SU-DHL-6 (cell line): ENCODE measurements at regions not wholly inside any gene's neighbourhood (a gene's known extent, or its start where the extent isn't known, plus 50 kb on each side); places are given as distances from the start of the nearest gene placed in this dataset.

ENCODE experiments used
- H2AFZ ChIP-seq: fragments of 200-600 bp; sonication (generic); 2 replicates; pipeline ENCODE4 v1.6.1; 2014; ENCODE audit warnings: low read depth, mild to moderate bottlenecking, moderate library complexity, mixed read lengths, antibody characterized with exemption, low read length; ENCODE audit not compliant: severe bottlenecking
- H3F3A ChIP-seq: fragments of 200-600 bp; shearing (Covaris generic); 2 replicates; pipeline ENCODE4 v1.6.0; 2016; ENCODE audit warnings: antibody characterized with exemption, mild to moderate bottlenecking; ENCODE audit not compliant: insufficient read depth
- H3K27ac ChIP-seq: fragments of 200-600 bp; sonication (generic); 2 replicates; pipeline ENCODE4 v1.5.1; 2016; ENCODE audit warnings: low read depth, mild to moderate bottlenecking, low read length, moderate library complexity, mixed read lengths
- H3K27me3 ChIP-seq: fragments of 200-600 bp; sonication (generic), shearing (Covaris generic); 2 replicates; pipeline ENCODE4 v1.6.0; 2014; ENCODE audit warnings: mild to moderate bottlenecking, low read length
- H3K36me3 ChIP-seq: fragments of 200-600 bp; sonication (generic); 2 replicates; pipeline ENCODE4 v1.6.1; 2014; ENCODE audit warnings: mild to moderate bottlenecking, low read length, mixed read lengths
- H3K4me2 ChIP-seq: fragments of 300-600, 200-600 bp; shearing (Covaris generic), sonication (generic); 2 replicates; pipeline ENCODE4 v1.6.0; 2014; ENCODE audit warnings: low read length, low read depth, mild to moderate bottlenecking; ENCODE audit not compliant: poor library complexity, severe bottlenecking
- H3K4me3 ChIP-seq: fragments of 200-600 bp; sonication (generic); 2 replicates; pipeline ENCODE4 v1.5.1; 2014; ENCODE audit warnings: antibody characterized with exemption, low read length, mild to moderate bottlenecking, mixed read lengths; ENCODE audit not compliant: insufficient read depth, poor library complexity, severe bottlenecking
- H3K79me2 ChIP-seq: fragments of 200-600 bp; sonication (generic); 2 replicates; pipeline ENCODE4 v1.6.1; 2014; ENCODE audit warnings: mild to moderate bottlenecking, low read length, moderate library complexity; ENCODE audit not compliant: insufficient read depth
- H3K9ac ChIP-seq: fragments of 200-600 bp; sonication (generic); 2 replicates; pipeline ENCODE4 v1.7.0; 2014; ENCODE audit warnings: mild to moderate bottlenecking, low read length
- H3K9me2 ChIP-seq: fragments of 200-600 bp; sonication (generic); replicated peaks from 2 replicates; pipeline ENCODE4 v1.6.1; 2014; ENCODE audit warnings: low read length; ENCODE audit not compliant: insufficient read depth
- H3K9me3 ChIP-seq: fragments of 200-600 bp; sonication (generic); 2 replicates; pipeline ENCODE4 v1.6.1; 2014; ENCODE audit warnings: low read length, mixed read lengths; ENCODE audit not compliant: insufficient read depth
- H4K20me1 ChIP-seq: fragments of 200-600 bp; sonication (generic); 2 replicates; pipeline ENCODE4 v1.6.1; 2014; ENCODE audit warnings: low read depth, mild to moderate bottlenecking, antibody characterized with exemption, low read length, moderate library complexity, mixed read lengths
- CTCF ChIP-seq: fragments of 200-600 bp; sonication (generic); IDR thresholded peaks from one replicate; pipeline ENCODE4 v1.5.1; 2017; ENCODE audit warnings: antibody characterized with exemption, mild to moderate bottlenecking, low read length, moderate library complexity; ENCODE audit not compliant: insufficient read depth, poor library complexity, severe bottlenecking
- EZH2phosphoT487 ChIP-seq: fragments of 200-600 bp; sonication (generic), shearing (Covaris generic); conservative IDR thresholded peaks from 2 replicates; pipeline ENCODE4 v1.6.1; 2018; ENCODE audit warnings: mild to moderate bottlenecking, antibody characterized with exemption, low read length, moderate library complexity, mixed read lengths

GRCh38 chr2:145846982-145847381, 1327.1 kb upstream of the ZEB2 start:
- no peak overlapping the region for H3K27ac ChIP-seq
- H3K36me3 ChIP-seq, result no peaks in the 10 kb centered on the region
- no peaks in the 10 kb centered on the region for H3K79me2 ChIP-seq
- no peaks in the 10 kb centered on the region for H3K27me3 ChIP-seq
- no peak overlapping the region for H2AFZ ChIP-seq
- no peak overlapping the region for H3K4me3 ChIP-seq
- TF ChIP-seq EZH2phosphoT487, result no peak
- no peak for TF ChIP-seq CTCF
- no peaks in the 10 kb centered on the region for H4K20me1 ChIP-seq
- H3K9ac ChIP-seq, result no peak overlapping the region
- no peaks in the 10 kb centered on the region for H3K9me3 ChIP-seq
- no peaks in the 10 kb centered on the region for H3F3A ChIP-seq
- no peaks in the 10 kb centered on the region for H3K9me2 ChIP-seq
- no peak overlapping the region for H3K4me2 ChIP-seq

GRCh38 chr2:145845923-145846322, 1326.0 kb upstream of the ZEB2 start:
- H3K36me3 ChIP-seq, result no peaks in the 10 kb centered on the region
- H3K9me2 ChIP-seq, result no peaks in the 10 kb centered on the region
- no peak overlapping the region for H3K9ac ChIP-seq
- no peaks in the 10 kb centered on the region for H3K79me2 ChIP-seq
- H2AFZ ChIP-seq, result no peak overlapping the region
- no peak overlapping the region for H3K4me2 ChIP-seq
- no peaks in the 10 kb centered on the region for H3K9me3 ChIP-seq
- no peaks in the 10 kb centered on the region for H3F3A ChIP-seq
- no peak overlapping the region for H3K4me3 ChIP-seq
- no peaks in the 10 kb centered on the region for H3K27me3 ChIP-seq
- H4K20me1 ChIP-seq, result no peaks in the 10 kb centered on the region
- no peak overlapping the region for H3K27ac ChIP-seq
- TF ChIP-seq CTCF (no peak), EZH2phosphoT487 (no peak)

- Histone ChIP-seq H3K27ac (no peak overlapping the region), H3K9me3 (no peaks in the 10 kb centered on the region), H2AFZ (no peak overlapping the region), H3K9ac (no peak overlapping the region), H3K27me3 (no peaks in the 10 kb centered on the region), H3K4me3 (no peak overlapping the region), H4K20me1 (no peaks in the 10 kb centered on the region), H3K4me2 (no peak overlapping the region), H3K9me2 (no peaks in the 10 kb centered on the region), H3K36me3 (no peaks in the 10 kb centered on the region), H3F3A (no peaks in the 10 kb centered on the region), H3K79me2 (no peaks in the 10 kb centered on the region)
- TF ChIP-seq CTCF (no peak), EZH2phosphoT487 (no peak)
Observed at GRCh38 chr2:145845207-145845894, 1325.4 kb upstream of the ZEB2 start.
